SK-N-SH (cell line): ENCODE measurements at regions not wholly inside any gene's neighbourhood (a gene's known extent, or its start where the extent isn't known, plus 50 kb on each side); places are given as distances from the start of the nearest gene placed in this dataset.

Source experiments
- CTCF ChIP-seq: fragments of 200-600 bp; sonication (generic); IDR thresholded peaks from 2 replicates; pipeline ENCODE4 v1.6.1; 2017; ENCODE audit warnings: antibody characterized with exemption, mild to moderate bottlenecking, moderate library complexity
- EP300 ChIP-seq, 2 experiments: IDR thresholded peaks; 2 replicates each; pipeline versions ENCODE4 v1.4.0 to v1.6.1; 2012; ENCODE audit warnings: borderline replicate concordance in 1 of 2, low read depth in 1 of 2, low read length in 1 of 2
- EZH2phosphoT487 ChIP-seq: fragments of 200-600 bp; sonication (generic); IDR thresholded peaks from 2 replicates; pipeline ENCODE4 v1.6.1; 2017; ENCODE audit warnings: low read depth, mixed run types, mild to moderate bottlenecking, antibody characterized with exemption, moderate library complexity, borderline replicate concordance
- FOSL2 ChIP-seq: IDR thresholded peaks from 2 replicates; pipeline ENCODE4 v1.4.0; 2012; ENCODE audit warnings: low read depth, mild to moderate bottlenecking, moderate library complexity, borderline replicate concordance
- FOXM1 ChIP-seq: IDR thresholded peaks from 2 replicates; pipeline ENCODE4 v1.4.0; 2012; ENCODE audit warnings: low read depth, mild to moderate bottlenecking
- JUND ChIP-seq: IDR thresholded peaks from 2 replicates; pipeline ENCODE4 v1.4.0; 2012
- MEF2A ChIP-seq: IDR thresholded peaks from 2 replicates; pipeline ENCODE4 v1.4.0; 2012; ENCODE audit warnings: low read depth, borderline replicate concordance
- NFIC ChIP-seq: IDR thresholded peaks from 2 replicates; pipeline ENCODE4 v1.4.0; 2012; ENCODE audit warnings: borderline replicate concordance
- POLR2AphosphoS5 ChIP-seq: IDR thresholded peaks from 2 replicates; pipeline ENCODE4 v1.6.1; 2012; ENCODE audit warnings: low read depth, low read length
- RAD21 ChIP-seq: IDR thresholded peaks from 2 replicates; pipeline ENCODE4 v1.6.1; 2012; ENCODE audit warnings: mild to moderate bottlenecking, low read length
- RCOR1 ChIP-seq: fragments of 150-350 bp; IDR thresholded peaks from 2 replicates; pipeline ENCODE4 v1.6.1; 2017; ENCODE audit warnings: antibody characterized with exemption, low read length
- RXRA ChIP-seq: IDR thresholded peaks from 2 replicates; pipeline ENCODE4 v1.4.0; 2012; ENCODE audit warnings: low read depth, mild to moderate bottlenecking, borderline replicate concordance
- TAF1 ChIP-seq: IDR thresholded peaks from 2 replicates; pipeline ENCODE4 v1.6.1; 2012; ENCODE audit warnings: low read depth, mild to moderate bottlenecking, low read length, moderate library complexity, borderline replicate concordance
- TF ChIP-seq, protein P1 (sequence below): IDR thresholded peaks from 2 replicates; pipeline ENCODE4; 2012

DNA sequence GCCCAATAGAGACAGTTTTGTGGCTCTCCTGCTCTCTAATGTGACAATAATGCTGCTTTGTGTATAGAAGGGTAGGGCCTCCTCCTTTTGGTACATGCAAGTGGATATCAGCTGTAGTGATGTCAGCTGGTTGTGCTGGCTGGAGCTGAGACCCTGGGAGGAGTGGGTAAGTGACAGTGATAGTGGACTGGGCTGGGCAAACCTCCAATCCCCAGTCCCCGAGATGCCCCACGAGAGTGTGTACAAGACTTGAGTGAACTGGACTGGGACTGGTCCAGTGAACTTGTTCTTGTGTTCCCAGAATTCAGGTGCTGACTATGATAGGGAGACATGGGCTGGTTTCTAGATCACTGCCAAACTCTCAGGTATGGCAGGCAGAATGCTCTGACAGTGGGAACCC lies 583.6 kb upstream of the PCDH10 start:
- TF ChIP-seq JUND (no peak), CTCF (no peak), EZH2phosphoT487 (no peak), TAF1 (no peak), RCOR1 (no peak), POLR2AphosphoS5 (no peak), EP300 (IDR thresholded peaks at IDR 0.05; ENCODE audit: borderline replicate concordance in 1 of 2, low read depth in 1 of 2, low read length in 1 of 2) (no peak), RAD21 (no peak), FOXM1 (no peak), MEF2A (no peak), RXRA (no peak), FOSL2 (no peak), NFIC (no peak)
- TF ChIP-seq, protein P1, sequence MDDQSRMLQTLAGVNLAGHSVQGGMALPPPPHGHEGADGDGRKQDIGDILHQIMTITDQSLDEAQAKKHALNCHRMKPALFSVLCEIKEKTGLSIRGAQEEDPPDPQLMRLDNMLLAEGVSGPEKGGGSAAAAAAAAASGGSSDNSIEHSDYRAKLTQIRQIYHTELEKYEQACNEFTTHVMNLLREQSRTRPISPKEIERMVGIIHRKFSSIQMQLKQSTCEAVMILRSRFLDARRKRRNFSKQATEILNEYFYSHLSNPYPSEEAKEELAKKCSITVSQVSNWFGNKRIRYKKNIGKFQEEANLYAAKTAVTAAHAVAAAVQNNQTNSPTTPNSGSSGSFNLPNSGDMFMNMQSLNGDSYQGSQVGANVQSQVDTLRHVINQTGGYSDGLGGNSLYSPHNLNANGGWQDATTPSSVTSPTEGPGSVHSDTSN: no peak
